Activated B cell treated with CpG ODN at 0.5 μM for 24 hours (primary cell): ENCODE measurements at regions not wholly inside any gene's neighbourhood (a gene's known extent, or its start where the extent isn't known, plus 50 kb on each side); places are given as distances from the start of the nearest gene placed in this dataset.
"Not testable (repeated sequence)": the region's sequence is repeated elsewhere in the genome, so short reads cannot be mapped to it uniquely, and the experiment has no call there.

ENCODE experiments used
- ATAC-seq: fragments of 200-7000 bp; cut with Tn5 transposase; one replicate; pipeline ENCODE4 v1.10.0; 2021; ENCODE audit warnings: low read depth, mild to moderate bottlenecking, moderate library complexity
- CTCF ChIA-PET: fragments of 350-600 bp; sonication (Branson Sonifier 250); formaldehyde crosslinking; loops from one replicate; lab custom pipeline; 2021; ENCODE audit warnings: antibody characterized with exemption; lab: Charles Lee
- POLR2A ChIA-PET: fragments of 350-600 bp; sonication (Branson Sonifier 250); formaldehyde crosslinking; loops from one replicate; lab custom pipeline; 2021; ENCODE audit warnings: antibody characterized with exemption; lab: Charles Lee
- DNase-seq: peaks from one replicate; pipeline ENCODE4 v3.0.0; 2022
- H3K27ac Mint-ChIP-seq: one replicate; pipeline ENCODE4 v1.8.0; 2020; ENCODE audit warnings: mixed read lengths
- H3K27me3 Mint-ChIP-seq: one replicate; pipeline ENCODE4 v1.8.0; 2021; ENCODE audit warnings: mixed read lengths
- H3K36me3 Mint-ChIP-seq: one replicate; pipeline ENCODE4 v1.8.0; 2021; ENCODE audit warnings: low read depth, mixed read lengths
- H3K4me1 Mint-ChIP-seq: one replicate; pipeline ENCODE4 v1.8.0; 2021; ENCODE audit warnings: mixed read lengths
- H3K4me3 Mint-ChIP-seq: one replicate; pipeline ENCODE4 v1.8.0; 2020; ENCODE audit warnings: mild to moderate bottlenecking, mixed read lengths
- H3K9me3 Mint-ChIP-seq: one replicate; pipeline ENCODE4 v1.8.0; 2020; ENCODE audit warnings: mixed read lengths
- intact Hi-C: fragments of 100-400 bp; cut with micrococcal nuclease; formaldehyde crosslinking; loops from one replicate; pipeline ENCODE4 v1.15.1; 2024

DNA sequence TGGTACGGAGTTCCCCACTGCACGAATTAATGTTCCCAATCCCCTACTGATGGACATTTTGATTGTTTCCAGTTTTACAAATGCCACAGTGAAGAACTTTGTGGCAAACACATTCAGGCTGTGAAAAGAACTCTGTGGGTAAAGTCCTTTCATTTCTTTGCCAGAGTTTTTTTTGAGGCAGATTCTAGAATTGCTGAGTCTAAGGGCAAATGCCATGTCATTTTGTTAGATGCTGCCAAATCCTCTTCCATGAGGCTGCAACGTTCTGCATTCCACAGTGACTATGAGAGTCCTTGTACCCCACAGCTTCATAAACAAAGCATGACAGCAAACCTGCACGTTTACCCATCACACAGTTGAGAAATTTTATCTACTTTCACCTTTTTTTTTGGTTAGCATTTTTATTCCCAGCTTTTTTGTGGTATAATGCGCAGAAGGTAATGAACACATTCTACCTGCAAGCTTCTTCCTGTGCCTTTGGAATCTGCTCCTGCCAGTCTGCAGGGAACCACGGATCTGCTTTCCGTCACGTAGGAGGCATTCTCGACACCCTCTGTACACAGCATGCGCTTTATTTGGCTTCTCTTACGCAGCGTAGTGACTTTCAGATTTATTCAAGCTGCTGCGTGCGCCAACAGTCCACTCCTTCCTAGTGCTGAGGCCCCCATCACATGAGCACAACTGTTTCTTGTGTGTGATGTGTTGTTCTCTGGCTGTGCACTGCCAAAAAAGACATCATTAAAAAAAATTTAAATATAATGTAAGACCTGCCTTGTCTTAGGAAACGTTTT, 51.2 kb upstream of the TNK2 start:
- ATAC-seq, H3K27me3 Mint-ChIP-seq, H3K4me3 Mint-ChIP-seq, CTCF ChIA-PET, DNase-seq, H3K27ac Mint-ChIP-seq, intact Hi-C loops, H3K9me3 Mint-ChIP-seq, POLR2A ChIA-PET, H3K4me1 Mint-ChIP-seq: not testable (repeated sequence)
- peaks cover 32% of the 10 kb centered on the region for H3K36me3 Mint-ChIP-seq

DNA sequence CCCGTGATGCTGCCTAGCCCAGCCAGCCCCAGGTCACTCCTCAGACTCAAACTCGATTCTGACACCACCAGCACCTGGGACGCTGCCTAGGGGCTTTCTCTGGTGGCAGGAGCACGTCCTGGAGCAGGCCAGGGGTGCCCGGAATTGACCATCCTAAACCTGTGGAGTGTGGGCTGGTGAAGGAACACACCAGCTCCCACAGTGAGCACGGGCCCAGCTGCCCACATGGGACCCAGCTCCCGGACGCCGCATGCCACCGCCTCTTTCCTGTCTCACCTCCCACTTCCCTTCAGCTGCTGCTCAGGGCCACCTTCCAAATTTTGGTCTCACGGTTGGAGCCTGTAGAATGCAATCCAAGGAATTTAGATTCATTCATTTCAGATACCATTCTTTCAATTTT, 50.4 kb upstream of the TNK2 start:
- ATAC-seq, CTCF ChIA-PET, H3K4me3 Mint-ChIP-seq, DNase-seq, H3K4me1 Mint-ChIP-seq, H3K27ac Mint-ChIP-seq, POLR2A ChIA-PET, H3K9me3 Mint-ChIP-seq, intact Hi-C loops, H3K27me3 Mint-ChIP-seq: not testable (repeated sequence)
- H3K36me3 Mint-ChIP-seq = peaks cover 27% of the 10 kb centered on the region
